LHCN-M2 (cell line): ENCODE measurements at regions not wholly inside any gene's neighbourhood (a gene's known extent, or its start where the extent isn't known, plus 50 kb on each side); places are given as distances from the start of the nearest gene placed in this dataset.

Source experiments
- DNase-seq: peaks from one replicate; pipeline ENCODE4 v3.0.0-alpha.2; 2012; ENCODE audit warnings: low read depth

DNA sequence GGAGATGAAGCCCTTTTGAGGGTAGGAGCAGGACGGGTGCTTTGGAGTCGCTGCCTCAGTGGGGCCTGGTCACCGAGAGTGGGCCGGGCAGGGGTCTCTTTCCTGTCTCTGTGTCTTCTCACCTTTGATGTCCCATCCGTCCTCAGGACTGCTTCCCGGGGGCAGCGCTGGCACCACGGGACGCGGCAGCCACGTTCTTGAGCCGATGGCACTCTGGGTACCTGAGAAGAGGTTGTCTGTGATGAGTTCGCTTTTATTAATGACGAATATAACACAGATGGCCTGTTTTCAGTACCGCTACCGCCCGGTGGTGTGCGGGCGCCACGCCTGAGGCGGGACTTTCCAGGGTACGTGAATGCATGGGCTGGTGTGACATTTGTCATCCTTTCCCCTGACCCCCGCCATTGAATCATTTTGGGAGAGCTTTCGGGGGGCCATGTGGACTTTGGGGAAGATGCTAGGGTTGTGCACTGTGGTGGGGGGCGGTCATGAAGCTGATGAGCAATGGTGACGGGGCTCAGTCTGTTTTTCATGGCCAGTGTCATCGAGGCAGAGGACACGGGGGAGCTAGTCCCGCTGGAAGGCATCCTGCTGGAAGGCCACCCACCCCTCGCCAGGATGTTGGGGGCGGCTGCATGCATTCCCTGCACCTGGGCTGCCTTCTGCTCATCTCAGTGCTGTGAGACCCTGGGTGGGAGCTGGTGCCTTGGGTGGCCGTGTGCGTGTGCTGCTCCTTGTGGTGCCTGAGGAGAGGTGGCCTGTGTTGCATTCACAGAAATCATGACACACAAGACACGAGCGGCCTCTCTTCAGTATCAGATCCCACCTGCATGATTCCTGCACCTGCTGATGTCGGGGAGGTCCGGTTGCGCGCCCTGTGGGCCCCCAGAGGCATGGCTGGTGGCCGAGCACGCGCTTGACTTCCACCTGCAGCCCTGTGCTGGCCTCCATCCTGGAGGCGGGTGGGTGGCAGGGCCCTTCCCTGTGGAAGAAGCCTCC is 162.5 kb upstream of the RTL1 start:
- no peak for DNase-seq

DNA sequence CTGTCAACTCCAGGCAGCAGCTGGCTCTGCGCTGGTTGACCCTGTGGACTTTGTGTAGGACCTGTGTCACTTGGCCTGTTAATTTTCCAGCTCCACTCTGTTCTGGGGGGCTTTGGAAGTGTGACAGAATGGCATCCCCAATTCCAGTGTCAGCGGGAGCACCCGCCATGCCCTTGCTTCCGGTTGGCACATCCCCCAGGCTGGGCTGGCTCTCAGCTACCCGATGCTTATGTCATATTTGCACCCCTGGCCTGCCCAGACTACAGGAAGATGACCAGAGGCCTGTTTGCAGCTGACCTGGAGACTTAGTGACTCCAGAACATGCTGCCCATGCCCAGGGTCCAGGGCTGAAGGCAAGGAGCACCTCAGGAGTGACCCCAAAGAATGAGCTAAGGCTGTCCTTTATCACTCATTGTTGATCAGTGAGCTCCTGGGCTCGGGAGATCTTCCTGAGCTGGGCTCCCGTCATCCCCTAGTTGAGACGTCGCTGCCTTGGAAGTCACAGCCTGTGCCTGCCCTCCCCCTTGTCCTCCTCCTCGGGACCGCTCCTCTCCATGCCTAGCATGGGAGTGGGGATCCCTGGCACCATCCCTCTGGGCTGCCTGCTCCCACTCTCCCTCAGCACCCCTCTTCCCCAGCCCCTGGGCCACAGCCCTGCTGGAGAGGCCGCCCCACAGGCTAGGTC is 163.4 kb upstream of the RTL1 start:
- DNase-seq = no peak

DNA sequence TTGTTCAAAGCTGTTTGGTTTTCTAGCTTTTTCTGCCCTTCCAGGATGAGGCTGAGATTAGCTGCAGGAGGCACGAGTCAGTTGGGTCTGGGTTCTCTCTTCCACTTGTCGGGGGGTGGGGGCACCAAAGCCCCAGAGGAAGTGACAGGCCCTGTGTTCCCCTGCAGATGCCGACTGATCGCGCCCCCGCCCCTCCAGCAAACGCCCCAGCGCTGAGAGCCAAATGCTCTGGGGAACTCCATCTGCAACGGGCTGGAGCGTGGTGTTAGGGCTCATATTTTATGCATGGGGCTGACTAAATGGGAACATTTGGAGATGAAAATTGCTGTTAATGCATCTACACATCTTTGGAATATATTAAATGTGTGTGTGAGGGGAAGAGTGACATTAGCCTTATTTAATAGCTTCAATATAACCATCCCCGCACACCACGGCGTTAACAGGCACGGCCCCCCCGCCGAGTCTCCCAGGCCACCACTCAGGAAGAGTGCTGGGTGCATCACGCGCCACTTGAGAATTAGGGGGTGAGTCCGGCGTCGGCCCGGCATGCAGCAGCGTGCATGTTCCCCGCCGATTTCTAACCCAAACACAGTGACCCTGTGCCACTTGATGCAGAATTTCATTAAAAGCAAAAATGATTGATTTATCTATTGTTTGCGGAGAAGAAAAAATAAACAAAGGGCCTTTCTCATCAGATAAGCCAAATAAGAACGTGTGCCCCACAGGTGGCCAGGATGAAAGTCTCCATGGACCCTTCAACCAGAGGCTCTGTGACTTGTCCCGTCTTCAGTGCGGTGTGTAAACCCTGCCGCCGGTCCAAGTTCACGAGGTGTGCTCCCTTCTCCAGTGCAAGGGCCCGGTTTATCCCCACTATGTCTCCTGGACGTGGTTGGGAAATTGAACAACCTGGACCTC is 165.0 kb upstream of the RTL1 start:
- no peak for DNase-seq

DNA sequence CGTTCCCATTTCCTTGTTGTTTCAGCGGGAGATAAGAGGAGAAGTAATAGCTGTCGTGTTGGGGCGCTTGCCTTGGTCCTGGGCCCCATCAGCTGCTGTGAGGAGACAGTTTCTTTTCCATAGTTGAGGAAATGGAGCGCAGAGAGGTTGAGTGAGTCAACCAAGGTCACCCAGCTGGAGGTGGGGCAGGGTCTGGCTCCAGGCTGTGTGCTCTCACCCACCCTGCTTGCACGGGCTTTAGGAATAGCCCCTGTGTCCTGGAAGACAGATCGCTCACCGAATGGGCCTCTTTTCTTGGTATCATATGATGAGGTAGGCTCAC is 165.7 kb upstream of the RTL1 start:
- DNase-seq = no peak

DNA sequence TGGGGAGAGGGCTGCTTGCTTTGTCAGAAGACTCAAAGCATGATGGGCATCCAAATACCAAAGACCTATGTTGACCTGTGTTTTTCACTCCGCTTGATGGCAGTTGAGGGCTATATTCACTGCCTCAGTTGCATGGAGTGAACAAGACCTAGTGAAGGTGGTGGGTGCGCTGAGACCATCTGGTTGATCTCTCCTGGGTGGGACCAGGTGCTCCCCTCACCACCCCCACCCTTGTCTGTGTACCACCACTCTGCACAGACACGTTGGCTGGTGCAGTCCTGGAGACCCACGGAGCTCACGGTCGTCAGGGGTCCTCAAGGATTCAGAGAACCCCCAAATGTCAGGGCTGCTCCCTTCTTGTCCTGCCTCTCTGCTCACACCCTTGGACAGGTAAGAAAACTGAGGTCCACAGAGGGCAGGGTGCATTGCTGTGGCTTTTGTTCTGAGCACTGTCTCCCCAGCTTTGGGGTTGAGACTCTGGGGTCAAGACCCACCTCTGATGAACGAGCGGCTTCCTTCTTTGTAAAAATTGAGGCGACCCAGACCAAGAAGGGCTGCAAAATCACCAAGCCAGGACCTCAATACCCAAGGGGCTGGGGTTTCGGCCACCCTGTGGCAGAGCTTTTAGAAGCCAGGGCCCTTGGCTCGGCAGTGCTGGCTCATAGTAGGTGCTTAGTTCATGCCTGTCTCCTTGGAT is 166.3 kb upstream of the RTL1 start:
- DNase-seq = no peak

DNA sequence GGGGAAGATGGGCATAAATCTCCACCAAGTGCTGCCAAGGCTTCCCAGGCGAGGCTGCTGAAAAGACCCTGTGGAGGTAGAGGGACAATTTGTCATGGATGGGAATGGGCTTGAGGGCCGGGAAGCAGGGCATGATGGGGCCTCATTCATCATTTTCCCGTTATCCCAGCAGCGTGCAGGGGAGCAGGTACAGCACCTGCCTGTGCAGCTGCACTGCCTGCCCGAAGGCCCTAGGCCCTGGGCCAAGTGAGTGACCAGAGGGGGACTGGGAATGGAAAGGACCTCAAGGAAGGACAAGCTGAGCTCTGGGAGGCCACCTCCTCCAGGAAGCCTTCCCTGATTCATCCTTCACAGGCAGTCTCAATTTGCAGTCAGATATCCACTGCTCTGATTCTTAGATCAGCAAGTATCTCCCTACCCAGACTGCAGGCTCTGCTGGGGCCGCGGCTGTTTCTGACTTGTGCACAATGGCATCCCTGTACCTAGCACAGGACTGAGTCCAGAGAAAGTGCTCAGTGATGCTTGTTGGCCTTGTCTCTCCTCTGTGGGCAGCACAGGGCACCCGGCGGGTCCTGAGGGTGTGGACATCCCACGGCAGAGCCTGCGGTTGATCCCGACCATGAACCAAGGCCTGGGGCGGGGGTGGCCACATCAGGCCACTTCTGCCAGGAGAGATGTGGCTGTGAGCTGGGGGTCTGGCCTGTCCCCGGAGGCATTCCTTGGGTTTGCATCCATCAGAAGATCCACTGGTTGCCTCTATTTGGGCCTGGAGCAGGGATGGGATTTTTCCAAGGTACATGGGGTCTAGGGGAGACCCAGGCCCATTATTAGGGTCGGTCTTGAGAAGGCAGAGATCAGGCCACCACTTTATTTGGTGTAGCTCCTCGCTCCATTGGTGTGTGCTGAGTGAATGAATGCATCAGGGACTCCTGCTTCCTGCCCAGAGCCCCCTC is 167.3 kb upstream of the RTL1 start:
- DNase-seq = no peak

DNA sequence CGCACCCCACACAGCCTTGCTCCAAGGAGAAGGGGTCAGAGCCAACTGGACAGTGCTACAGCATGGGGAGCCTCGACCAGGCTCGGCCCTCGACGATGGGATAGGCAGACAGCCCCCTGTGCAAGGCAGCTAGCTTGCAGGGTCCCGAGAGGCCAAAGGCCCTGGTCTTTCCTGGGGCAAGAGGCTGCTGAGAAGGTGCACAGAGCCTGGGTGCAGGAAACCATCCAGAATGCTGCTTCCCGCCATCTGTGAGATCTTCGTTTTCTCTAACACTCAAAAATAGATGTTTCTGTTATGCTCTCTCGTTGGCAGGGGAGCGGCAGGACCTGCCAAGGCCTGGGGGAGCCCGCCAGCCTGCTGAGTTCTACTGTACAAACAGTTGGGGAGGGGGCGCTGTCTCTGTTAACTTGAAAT is 168.0 kb upstream of the RTL1 start:
- DNase-seq = no peak

DNA sequence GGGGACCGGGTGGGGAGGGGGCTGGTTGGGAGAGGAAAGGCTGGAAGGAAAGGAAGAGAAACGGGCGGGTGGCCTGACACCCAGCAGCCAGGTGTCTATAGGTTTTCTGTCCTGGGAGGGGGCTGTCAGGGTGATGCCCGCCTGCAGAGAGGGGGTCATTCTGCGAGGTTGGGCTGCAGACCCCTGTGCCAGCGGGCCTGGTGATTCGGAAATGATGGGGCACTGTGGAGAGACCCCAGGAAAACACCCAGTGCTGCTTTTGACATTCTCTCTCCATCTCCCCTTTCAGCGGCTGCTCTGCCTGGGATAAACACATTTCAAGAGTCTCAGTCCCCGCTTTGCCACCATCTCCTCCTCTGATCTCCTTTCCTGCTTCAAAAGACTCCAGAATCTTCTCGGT is 168.5 kb upstream of the RTL1 start:
- no peak for DNase-seq

DNA sequence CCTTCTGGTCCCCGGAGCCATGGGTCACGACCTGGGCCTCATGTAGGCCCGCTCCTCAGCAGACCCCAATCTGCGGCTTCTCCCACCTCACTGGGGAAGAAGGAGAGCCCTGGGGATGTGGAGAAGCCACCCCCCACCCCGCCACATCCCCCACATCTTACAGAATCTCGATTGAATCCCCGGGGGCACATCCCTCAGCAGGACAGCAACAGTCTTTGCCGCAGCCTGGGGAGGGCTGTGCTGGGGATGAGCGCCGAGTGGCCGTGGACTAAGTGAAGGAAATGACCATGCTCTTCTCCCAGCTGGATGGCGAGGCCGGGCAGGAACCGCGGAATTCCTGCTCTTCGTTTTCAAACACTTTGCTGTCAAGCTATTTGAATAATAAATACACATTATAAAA is 169.0 kb upstream of the RTL1 start:
- DNase-seq = no peak

DNA sequence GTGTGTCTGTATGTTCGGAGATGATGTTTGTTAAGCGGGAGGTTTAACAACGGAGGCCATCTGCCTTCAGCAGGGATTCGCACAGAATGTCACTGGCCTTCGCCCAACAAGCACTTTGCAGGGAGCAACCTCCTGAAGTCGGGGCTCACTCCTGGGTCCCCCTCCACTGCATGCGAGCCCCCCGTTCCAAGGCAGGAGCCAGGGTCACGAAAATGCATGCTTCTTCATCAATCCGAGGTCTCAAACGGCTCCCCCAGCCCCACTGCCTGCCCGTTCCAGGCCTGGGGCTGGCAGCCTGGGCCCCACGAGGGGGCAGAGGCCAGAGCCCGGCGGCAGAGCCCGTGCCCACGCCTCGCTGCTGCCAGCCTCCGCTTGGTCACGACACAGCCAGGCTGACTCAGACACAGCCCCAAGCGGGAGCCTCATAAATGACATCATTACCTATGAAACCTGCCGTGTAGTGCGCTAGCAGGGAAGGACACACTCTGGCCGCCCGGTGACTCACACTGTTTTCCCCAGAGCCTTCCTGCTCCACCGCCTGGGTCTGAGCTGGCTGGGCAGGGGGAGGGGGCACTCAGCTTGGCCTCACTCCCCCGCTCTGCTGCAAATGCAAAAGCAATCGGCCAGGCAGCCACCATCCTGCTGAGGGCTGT is 169.5 kb upstream of the RTL1 start:
- peak; percentile 87 for DNase-seq

DNA sequence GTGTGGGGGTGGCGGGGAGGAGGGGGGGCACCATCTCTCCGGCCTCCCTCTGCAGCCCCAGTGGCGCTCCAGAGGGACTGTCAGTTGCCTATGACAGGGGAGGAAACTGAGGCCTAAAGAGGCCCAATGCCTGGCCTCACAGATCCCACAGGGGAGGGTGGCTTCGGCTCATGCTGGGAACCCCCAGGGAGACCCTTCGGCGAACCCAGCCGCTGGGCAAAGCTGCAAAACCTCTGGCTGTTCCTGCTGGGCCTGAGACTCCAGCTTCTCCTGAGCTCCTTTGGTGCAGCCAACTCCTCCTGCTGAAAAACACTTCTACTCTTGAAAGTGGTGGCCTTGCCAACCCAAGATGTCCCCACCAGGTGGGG is 170.1 kb upstream of the RTL1 start:
- no peak for DNase-seq

DNA sequence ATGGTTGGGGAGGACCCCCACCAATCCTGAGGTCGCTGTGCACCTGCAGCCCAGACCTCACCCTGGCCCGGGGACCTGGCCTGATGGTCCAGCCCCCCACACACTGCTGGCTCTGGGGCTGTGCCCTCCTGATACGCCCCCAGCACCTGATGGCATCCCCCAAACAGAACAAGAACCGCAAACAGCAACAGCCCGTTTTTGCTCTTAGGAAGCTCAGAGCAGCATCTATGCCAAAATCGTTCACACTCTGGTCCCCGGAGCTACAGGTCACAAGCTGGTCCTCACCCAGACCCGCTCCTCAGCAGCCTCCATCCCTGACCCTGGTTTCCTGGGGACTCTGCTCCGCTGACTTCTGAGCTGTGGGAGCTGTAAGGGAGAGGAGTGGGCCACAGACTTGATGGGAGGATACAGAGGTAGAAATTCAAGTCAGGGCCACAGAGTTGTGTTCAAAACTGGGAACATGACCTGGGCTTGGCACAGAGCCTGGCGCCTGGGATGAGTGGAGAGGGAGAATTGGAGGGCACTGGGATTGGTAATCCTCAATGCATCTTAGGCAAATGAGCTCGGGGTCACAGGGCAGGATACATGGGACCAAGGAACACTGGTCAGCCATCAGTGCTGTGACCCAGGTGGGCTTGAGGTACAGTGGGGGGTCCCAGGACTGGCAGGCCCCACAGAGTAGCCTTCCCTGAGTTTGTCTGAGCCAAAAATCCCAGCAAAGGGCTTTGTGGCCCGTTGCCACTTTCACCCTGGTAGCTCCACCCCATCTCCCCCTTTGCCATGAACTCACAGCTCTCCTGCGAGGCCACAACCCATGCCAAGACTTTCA is 170.9 kb upstream of the RTL1 start:
- no peak for DNase-seq

DNA sequence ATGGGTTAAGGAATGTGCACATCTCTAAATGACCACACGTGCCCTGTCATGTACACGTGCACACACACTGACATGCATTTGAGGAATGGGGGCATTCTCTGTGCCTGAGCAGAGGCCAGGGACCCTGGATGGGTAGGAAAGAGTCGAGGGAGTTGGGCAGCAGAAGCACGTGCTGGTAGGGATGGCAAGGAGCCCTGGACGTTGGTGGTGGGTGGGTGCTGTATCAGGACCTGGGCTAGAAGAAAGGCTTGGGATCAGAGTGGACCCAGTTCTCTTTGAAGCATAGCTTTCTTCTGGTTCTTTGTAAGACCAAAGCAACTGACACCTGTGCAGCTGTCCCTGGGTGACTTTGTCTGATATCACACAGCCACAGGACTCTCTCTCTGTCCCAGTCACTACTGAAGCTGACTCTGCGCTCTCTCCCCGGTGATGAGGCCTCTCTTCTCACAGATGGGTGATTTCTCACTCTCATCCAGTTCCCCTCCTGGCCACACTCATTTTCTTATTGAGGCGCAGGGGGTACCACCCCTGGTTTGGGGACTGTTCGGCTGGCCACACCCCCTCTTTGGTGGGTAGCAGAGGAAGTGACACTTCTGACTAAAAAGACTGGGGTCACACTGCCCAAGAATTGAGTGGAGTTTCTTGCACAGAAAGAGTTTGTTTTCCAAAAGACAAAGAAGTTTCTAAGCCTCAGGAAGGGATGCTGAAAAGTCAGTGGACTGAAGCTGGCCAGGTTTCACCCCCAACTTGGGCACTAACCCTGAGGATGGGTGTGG is 171.7 kb upstream of the RTL1 start:
- DNase-seq = no peak

DNA sequence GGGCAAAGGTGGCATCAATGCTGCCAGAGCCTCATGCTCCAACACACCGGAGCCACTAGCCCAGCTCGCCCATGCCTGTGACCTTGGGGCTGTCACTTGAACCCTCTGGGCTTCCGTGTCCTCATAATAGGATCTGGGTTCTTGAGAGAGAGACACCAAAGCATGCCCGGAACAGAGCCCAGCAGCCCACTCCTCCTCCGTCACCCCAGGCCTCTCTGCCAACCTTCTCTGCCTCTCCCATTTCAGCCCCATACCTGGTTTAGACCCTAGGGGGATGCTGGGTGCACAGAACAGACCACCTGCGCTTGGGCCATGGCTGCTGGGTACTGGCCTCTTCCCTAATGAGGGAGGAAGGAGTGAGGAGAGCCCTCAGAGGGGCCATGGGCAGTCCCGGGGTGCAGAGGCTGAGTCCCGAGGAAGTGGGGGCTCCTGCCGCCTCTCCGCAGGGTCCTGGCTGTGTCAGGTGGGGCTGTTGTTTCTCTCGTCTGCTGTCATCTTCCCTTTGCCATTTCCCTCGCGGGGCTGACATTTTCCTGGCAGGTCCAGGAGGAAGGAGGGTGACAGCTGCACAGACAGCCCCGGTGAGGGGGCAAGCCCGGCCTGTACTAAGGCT is 172.4 kb upstream of the RTL1 start:
- DNase-seq = no peak

DNA sequence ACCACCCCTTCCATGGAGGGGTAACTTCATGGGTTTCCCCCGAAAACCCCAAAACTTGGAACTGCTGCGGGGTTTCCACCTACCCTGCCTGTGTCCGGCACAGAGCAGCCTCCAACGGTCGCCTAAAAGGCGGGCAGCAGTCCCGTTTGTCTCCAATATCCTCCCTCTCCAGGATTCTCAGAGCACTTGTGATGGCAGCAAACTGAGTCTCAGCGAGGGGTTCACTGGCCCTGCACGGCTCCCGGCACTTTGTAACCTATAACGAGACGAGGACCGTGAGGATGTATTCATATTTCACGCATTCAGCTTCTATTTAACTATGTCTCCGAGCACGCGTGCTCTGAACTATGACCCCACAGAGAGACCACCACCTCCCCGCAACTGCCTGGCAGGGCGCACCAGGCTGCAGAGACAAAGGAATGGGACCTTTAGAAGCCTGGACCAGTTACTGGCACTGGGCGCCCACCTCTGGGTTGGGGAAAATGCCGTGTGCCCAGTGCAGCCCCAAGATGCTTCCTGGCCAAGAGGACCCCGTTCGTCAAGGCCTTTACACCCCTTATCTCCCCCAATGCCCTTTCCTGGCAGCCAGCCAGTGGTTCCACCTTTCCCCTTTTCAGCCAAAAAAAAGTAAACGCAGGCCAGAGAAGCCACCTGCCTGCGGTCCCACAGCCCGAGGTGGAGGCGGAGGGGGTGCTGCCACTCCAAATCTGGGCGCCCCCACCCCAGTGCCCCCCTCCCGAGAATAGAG is 173.1 kb upstream of the RTL1 start:
- no peak for DNase-seq

DNA sequence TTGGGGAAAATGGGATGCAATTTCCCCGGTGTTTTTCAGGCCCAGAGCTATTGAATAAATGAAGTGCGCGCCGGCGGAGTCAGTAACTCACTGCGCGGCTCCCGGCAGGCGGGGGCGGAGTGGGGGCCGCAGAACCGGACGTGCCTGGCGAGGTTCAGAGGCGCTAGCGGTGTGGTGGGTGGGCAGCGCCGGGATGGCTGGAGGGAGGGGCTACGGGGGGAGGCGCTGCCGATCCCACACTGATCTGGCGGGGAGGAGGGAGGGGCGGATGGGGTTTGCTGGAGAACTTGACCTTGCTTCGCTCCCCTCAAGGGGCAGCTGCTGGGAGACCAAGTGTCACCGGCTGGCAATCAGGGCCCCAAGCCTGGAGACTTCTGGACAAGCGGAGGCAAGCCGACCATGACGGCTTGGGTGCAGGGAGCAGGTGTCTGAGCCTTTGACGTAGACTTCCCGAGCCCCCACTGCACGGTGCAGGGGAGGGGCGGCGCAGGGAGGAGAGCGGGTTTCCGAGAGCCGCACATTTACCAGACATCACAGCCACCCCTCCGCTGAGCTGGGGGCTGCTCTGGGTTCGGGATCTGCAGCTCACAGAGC is 174.1 kb upstream of the RTL1 start:
- DNase-seq = no peak
